Neural progenitor cell (in vitro differentiated cells): ENCODE measurements at regions not wholly inside any gene's neighbourhood (a gene's known extent, or its start where the extent isn't known, plus 50 kb on each side); places are given as distances from the start of the nearest gene placed in this dataset.

Source experiments
- EZH2 ChIP-seq: fragments of 200-600 bp; sonication (generic); IDR thresholded peaks from 2 replicates; pipeline ENCODE4 v1.6.1; 2017; ENCODE audit warnings: antibody characterized with exemption, mild to moderate bottlenecking, moderate library complexity
- EZH2phosphoT487 ChIP-seq: fragments of 200-600 bp; sonication (generic); IDR thresholded peaks from 2 replicates; pipeline ENCODE4 v1.6.1; 2017; ENCODE audit warnings: antibody characterized with exemption
- TF ChIP-seq, protein P1 (sequence below): fragments of 200-600 bp; sonication (generic); IDR thresholded peaks from 2 replicates; pipeline ENCODE4 v1.5.1; 2017; ENCODE audit warnings: antibody characterized with exemption, mild to moderate bottlenecking

DNA sequence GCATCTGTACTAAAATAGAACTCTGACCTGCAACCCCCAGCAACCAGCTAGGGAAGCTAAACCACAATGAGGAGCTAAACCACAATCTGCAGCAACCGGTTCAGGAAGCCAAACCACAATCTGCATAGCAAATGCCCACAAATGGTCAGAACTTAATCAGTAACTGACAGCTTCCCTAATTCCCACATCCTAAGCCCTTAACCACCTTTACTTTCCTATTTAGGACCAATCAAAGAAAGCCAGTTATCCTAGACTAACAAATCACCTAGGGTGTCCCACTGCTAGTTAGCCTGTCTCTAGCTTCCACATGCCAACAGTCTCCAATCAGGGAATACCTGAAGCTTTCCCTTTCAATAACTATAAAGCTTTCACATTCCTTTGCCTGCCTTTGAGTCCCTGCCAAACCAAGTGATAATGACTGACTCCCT lies 424.6 kb upstream of the PTCHD4 start:
- TF ChIP-seq, protein P1, sequence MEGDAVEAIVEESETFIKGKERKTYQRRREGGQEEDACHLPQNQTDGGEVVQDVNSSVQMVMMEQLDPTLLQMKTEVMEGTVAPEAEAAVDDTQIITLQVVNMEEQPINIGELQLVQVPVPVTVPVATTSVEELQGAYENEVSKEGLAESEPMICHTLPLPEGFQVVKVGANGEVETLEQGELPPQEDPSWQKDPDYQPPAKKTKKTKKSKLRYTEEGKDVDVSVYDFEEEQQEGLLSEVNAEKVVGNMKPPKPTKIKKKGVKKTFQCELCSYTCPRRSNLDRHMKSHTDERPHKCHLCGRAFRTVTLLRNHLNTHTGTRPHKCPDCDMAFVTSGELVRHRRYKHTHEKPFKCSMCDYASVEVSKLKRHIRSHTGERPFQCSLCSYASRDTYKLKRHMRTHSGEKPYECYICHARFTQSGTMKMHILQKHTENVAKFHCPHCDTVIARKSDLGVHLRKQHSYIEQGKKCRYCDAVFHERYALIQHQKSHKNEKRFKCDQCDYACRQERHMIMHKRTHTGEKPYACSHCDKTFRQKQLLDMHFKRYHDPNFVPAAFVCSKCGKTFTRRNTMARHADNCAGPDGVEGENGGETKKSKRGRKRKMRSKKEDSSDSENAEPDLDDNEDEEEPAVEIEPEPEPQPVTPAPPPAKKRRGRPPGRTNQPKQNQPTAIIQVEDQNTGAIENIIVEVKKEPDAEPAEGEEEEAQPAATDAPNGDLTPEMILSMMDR: no peak
- TF ChIP-seq EZH2: no peak
- no peak for TF ChIP-seq EZH2phosphoT487
